ENCODE measurements at regions not wholly inside any gene's neighbourhood (a gene's known extent, or its start where the extent isn't known, plus 50 kb on each side); places are given as distances from the start of the nearest gene placed in this dataset.
"Not testable (repeated sequence)": the region's sequence is repeated elsewhere in the genome, so short reads cannot be mapped to it uniquely, and the experiment has no call there.

GRCh38 chr17:46414559-46414958, 53.0 kb upstream of the ARL17B start:
- TF ChIP-seq CTCF (conservative IDR thresholded peaks at IDR 0.05 in 1 of 2, IDR thresholded peaks at IDR 0.05 in 1 of 2; ENCODE audit: low read depth in 1 of 2, low read length in 2 of 2); EZH2 (IDR thresholded peaks at IDR 0.05; ENCODE audit: low read length, missing control alignments): not testable (repeated sequence)
